ENCODE measurements at regions not wholly inside any gene's neighbourhood (a gene's known extent, or its start where the extent isn't known, plus 50 kb on each side); places are given as distances from the start of the nearest gene placed in this dataset.

DNA sequence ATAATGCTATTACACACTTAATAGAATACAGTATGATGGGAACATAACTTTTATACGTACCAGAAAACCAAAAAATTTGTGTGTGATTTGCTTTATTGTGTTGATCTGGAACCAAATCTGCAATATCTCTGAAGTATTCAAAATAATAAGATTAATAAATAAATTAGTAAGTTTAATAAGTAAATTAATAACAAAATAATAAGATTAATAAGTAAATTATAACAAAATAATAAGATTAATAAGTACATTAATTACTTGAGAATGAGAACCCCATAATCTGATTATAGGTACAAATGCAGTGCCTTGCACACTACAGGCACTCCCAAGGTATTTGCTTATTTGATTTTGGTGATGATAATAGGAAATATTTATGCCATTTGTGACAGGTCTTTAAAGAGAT is 267.4 kb downstream of the ZNF326 start:
- Mint-ChIP-seq H3K27me3 (ENCODE audit: low read depth in 2 of 2) (peaks cover 6 to 12% of the 10 kb centered on the region in 2 donors), H3K4me3 (no peak overlapping the region), H3K27ac (no peak overlapping the region), H3K4me1 (no peaks in the 10 kb centered on the region), H3K36me3 (no peaks in the 10 kb centered on the region), H3K9me3 (peaks cover 0 to 3% of the 10 kb centered on the region in 2 donors)
- no CpG with 5 or more reads among the region's 1 CpG for WGBS (ENCODE audit: insufficient coverage)
- intact Hi-C loops (cut with micrococcal nuclease), result no loop called here
- DNase-seq (no peak), ATAC-seq (no peak)
- H3K36me3 ChIP-seq (ENCODE audit: control insufficient read depth, insufficient read depth, low read length), result no peaks in the 10 kb centered on the region
- no peaks in the 10 kb centered on the region for H3K4me1 ChIP-seq (ENCODE audit: control insufficient read depth, insufficient read depth, low read length)
- no peak overlapping the region for H3K27ac ChIP-seq (ENCODE audit: low read length)
- TF ChIP-seq, protein P1, sequence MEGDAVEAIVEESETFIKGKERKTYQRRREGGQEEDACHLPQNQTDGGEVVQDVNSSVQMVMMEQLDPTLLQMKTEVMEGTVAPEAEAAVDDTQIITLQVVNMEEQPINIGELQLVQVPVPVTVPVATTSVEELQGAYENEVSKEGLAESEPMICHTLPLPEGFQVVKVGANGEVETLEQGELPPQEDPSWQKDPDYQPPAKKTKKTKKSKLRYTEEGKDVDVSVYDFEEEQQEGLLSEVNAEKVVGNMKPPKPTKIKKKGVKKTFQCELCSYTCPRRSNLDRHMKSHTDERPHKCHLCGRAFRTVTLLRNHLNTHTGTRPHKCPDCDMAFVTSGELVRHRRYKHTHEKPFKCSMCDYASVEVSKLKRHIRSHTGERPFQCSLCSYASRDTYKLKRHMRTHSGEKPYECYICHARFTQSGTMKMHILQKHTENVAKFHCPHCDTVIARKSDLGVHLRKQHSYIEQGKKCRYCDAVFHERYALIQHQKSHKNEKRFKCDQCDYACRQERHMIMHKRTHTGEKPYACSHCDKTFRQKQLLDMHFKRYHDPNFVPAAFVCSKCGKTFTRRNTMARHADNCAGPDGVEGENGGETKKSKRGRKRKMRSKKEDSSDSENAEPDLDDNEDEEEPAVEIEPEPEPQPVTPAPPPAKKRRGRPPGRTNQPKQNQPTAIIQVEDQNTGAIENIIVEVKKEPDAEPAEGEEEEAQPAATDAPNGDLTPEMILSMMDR (IDR thresholded peaks at IDR 0.05), result no peak
- H3K4me3 ChIP-seq (ENCODE audit: low read length), result no peak overlapping the region
- H3K27me3 ChIP-seq (ENCODE audit: control insufficient read depth, insufficient read depth, low read length), result no peaks in the 10 kb centered on the region
- H3K9me3 ChIP-seq (ENCODE audit: control insufficient read depth, insufficient read depth, low read length), result no peaks in the 10 kb centered on the region

DNA sequence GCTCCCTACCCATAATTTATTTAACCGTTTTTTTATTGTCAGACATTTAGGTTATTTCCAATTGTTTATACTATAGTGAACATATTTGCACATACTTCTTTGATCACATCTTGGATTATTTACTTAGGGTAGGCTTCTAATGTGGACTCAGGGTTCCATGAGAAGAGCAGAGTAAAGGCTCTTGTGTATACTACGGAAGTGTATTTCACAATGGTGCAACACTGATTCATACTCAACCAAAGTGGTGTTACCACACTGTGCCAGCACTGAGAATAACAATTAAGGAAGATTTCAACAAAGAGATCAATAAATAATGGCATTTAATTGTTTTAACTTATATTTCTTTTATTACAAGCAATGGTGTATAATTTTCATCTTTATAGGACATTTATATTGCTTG is 251.2 kb downstream of the ZNF326 start:
- Histone ChIP-seq H3K27me3 (ENCODE audit: control insufficient read depth, insufficient read depth, low read length) (no peaks in the 10 kb centered on the region), H3K27ac (ENCODE audit: low read length) (no peak overlapping the region), H3K4me1 (ENCODE audit: control insufficient read depth, insufficient read depth, low read length) (no peaks in the 10 kb centered on the region), H3K4me3 (ENCODE audit: low read length) (no peak overlapping the region), H3K9me3 (ENCODE audit: control insufficient read depth, insufficient read depth, low read length) (no peaks in the 10 kb centered on the region), H3K36me3 (ENCODE audit: control insufficient read depth, insufficient read depth, low read length) (no peaks in the 10 kb centered on the region)
- TF ChIP-seq, protein P1 (IDR thresholded peaks at IDR 0.05), result no peak
- Mint-ChIP-seq H3K9me3 (peaks cover 6 to 7% of the 10 kb centered on the region in 2 donors), H3K27ac (no peak overlapping the region), H3K4me1 (no peaks in the 10 kb centered on the region), H3K4me3 (no peak overlapping the region), H3K36me3 (no peaks in the 10 kb centered on the region), H3K27me3 (ENCODE audit: low read depth in 2 of 2) (no peaks in the 10 kb centered on the region)
- DNase-seq, result no peak
- 100% methylated on average over 1 of the region's 2 CpGs for WGBS (ENCODE audit: insufficient coverage)
- no peak for ATAC-seq
- intact Hi-C loops (cut with micrococcal nuclease), result no loop called here

DNA sequence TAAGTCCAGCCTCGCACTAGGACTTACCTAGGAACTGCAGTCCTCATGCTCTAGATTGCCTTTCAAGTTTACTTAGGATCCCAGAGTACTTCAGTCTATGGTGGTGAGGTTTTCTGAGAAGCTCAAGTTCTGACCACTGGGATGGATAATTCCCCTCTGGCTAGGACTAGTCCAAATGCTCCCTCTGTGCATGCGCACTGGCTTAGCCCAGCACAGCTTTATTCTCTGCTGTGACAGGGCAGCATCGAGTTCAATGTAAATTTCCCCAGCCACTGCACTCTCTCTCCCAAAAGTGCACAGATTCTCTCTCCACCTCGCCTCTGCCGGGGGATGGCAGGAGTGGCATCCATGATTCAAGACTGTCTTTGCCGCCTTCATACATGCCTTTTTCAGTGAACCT is 241.6 kb downstream of the ZNF326 start:
- TF ChIP-seq, protein P1 (IDR thresholded peaks at IDR 0.05), result no peak
- intact Hi-C loops (cut with micrococcal nuclease), result no loop called here
- H3K4me1 Mint-ChIP-seq, result no peaks in the 10 kb centered on the region
- ATAC-seq (no peak), DNase-seq (no peak)
- no peak overlapping the region for H3K27ac Mint-ChIP-seq
- H3K4me1 ChIP-seq (ENCODE audit: control insufficient read depth, insufficient read depth, low read length), result no peaks in the 10 kb centered on the region
- H3K27me3 ChIP-seq (ENCODE audit: control insufficient read depth, insufficient read depth, low read length), result no peaks in the 10 kb centered on the region
- H3K27ac ChIP-seq (ENCODE audit: low read length), result no peak overlapping the region
- no peak overlapping the region for H3K4me3 ChIP-seq (ENCODE audit: low read length)
- H3K9me3 Mint-ChIP-seq, result peaks cover 2 to 9% of the 10 kb centered on the region in 2 donors
- H3K27me3 Mint-ChIP-seq (ENCODE audit: low read depth in 2 of 2), result peaks cover 2 to 6% of the 10 kb centered on the region in 2 donors
- H3K4me3 Mint-ChIP-seq, result no peak overlapping the region
- H3K36me3 ChIP-seq (ENCODE audit: control insufficient read depth, insufficient read depth, low read length), result no peaks in the 10 kb centered on the region
- 95% methylated on average over 6 of the region's 6 CpGs for WGBS (ENCODE audit: insufficient coverage)
- H3K36me3 Mint-ChIP-seq, result no peaks in the 10 kb centered on the region
- no peaks in the 10 kb centered on the region for H3K9me3 ChIP-seq (ENCODE audit: control insufficient read depth, insufficient read depth, low read length)

DNA sequence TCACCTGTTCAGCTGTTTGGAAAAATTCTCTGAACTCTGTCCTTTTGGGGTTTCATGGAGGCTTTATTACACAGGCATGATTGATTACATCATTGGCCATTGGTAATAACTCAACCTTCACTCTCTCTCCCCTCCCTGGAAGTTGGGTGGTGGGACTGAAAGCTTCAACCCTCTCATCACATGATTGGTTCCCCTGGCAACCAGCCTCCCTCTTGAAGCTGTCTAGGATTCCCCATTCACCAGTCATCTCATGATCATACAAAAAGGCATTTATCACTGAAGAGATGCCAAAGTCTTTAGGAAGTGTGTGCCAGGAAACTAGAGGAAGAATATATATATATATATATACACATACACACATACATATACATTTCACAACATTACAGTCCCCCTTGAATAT is 228.5 kb downstream of the ZNF326 start:
- Mint-ChIP-seq H3K9me3 (peaks cover 2 to 7% of the 10 kb centered on the region in 2 donors), H3K27ac (no peak overlapping the region), H3K4me3 (no peak overlapping the region), H3K4me1 (no peaks in the 10 kb centered on the region), H3K36me3 (no peaks in the 10 kb centered on the region), H3K27me3 (ENCODE audit: low read depth in 2 of 2) (peaks cover 8 to 14% of the 10 kb centered on the region in 2 donors)
- Histone ChIP-seq H3K4me1 (ENCODE audit: control insufficient read depth, insufficient read depth, low read length) (no peaks in the 10 kb centered on the region), H3K27me3 (ENCODE audit: control insufficient read depth, insufficient read depth, low read length) (no peaks in the 10 kb centered on the region), H3K27ac (ENCODE audit: low read length) (no peak overlapping the region), H3K4me3 (ENCODE audit: low read length) (no peak overlapping the region), H3K9me3 (ENCODE audit: control insufficient read depth, insufficient read depth, low read length) (peaks cover 7% of the 10 kb centered on the region), H3K36me3 (ENCODE audit: control insufficient read depth, insufficient read depth, low read length) (no peaks in the 10 kb centered on the region)
- intact Hi-C loops (cut with micrococcal nuclease), result no loop called here
- no peak for DNase-seq
- ATAC-seq, result no peak
- TF ChIP-seq, protein P1 (IDR thresholded peaks at IDR 0.05), result no peak

Measured in natural killer cell (primary cell).